Activated CD4-positive, alpha-beta memory T cell treated with anti-CD3 and anti-CD28 coated beads, Interleukin-2, amount 10 ng/mL, durations not matched to agents 7 days and 5 days (primary cell): ENCODE measurements at regions not wholly inside any gene's neighbourhood (a gene's known extent, or its start where the extent isn't known, plus 50 kb on each side); places are given as distances from the start of the nearest gene placed in this dataset.

Experiments
- CTCF ChIA-PET: fragments of 350-600 bp; sonication (Branson Sonifier 250); formaldehyde crosslinking; loops from one replicate; lab custom pipeline; 2021; ENCODE audit warnings: antibody characterized with exemption, inconsistent platforms; lab: Charles Lee
- POLR2A ChIA-PET: fragments of 350-600 bp; sonication (Branson Sonifier 250); formaldehyde crosslinking; loops from one replicate; lab custom pipeline; 2021; ENCODE audit warnings: antibody characterized with exemption; lab: Charles Lee
- DNase-seq: peaks from one replicate; pipeline ENCODE4 v3.0.0-alpha.2; 2020
- H3K27ac Mint-ChIP-seq: one replicate; pipeline ENCODE4 v1.8.0; 2021; ENCODE audit warnings: mild to moderate bottlenecking, mixed read lengths
- H3K27me3 Mint-ChIP-seq: one replicate; pipeline ENCODE4 v1.8.0; 2021; ENCODE audit warnings: mixed read lengths
- H3K36me3 Mint-ChIP-seq: one replicate; pipeline ENCODE4 v1.8.0; 2021; ENCODE audit warnings: low read depth, mixed read lengths
- H3K4me1 Mint-ChIP-seq: one replicate; pipeline ENCODE4 v1.8.0; 2021; ENCODE audit warnings: mixed read lengths
- H3K4me3 Mint-ChIP-seq: one replicate; pipeline ENCODE4 v1.8.0; 2021; ENCODE audit warnings: mild to moderate bottlenecking, mixed read lengths
- H3K9me3 Mint-ChIP-seq: one replicate; pipeline ENCODE4 v1.8.0; 2021; ENCODE audit warnings: mixed read lengths

GRCh38 chr2:105626966-105627340 is 117.8 kb upstream of the NCK2 start:
- Mint-ChIP-seq H3K36me3 (no peaks in the 10 kb centered on the region), H3K27me3 (peaks cover 31% of the 10 kb centered on the region), H3K27ac (no peak overlapping the region), H3K4me1 (no peaks in the 10 kb centered on the region), H3K4me3 (no peak overlapping the region), H3K9me3 (peaks cover 3% of the 10 kb centered on the region)
- DNase-seq: no peak
- ChIA-PET POLR2A (no interaction called here), CTCF (no interaction called here)

DNA sequence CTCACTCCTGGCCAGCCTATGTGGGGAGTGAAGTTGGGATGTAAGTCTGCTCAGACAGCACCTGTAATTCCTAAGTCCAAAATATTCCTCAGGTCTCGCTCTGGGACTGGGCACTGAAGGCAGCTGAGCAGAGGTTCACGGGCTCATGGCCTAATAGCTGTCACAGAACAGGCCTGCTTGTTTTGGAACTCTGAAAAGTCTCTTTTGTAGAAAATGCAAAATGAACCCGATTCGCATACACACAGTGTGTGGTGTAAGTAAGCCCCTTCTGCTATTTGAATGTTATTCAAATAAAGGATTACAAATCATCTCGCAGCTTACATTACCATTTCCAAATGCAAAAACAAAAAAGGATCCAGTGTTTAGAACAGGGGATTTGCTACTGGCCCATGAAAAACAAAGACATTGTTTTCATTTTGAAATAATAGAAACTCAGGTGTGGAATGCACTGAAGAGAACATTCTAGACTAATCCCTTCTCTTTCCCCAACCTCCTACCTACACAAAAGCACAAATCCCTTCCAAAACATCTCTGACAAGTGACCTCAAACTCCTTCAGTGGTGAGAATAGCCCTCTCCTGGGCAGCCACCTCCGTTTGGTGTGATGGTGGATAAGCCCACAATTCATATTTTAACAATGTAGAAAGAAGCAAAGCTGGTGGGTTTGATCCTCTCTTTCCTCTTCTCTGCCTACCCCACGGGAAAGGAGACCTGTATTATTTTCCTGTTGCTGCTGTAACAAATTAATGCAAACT is 118.3 kb upstream of the NCK2 start:
- ChIA-PET POLR2A (no interaction called here), CTCF (no interaction called here)
- no peak for DNase-seq
- Mint-ChIP-seq H3K4me3 (no peak overlapping the region), H3K36me3 (no peaks in the 10 kb centered on the region), H3K27me3 (peaks cover 33% of the 10 kb centered on the region), H3K27ac (no peak overlapping the region), H3K4me1 (no peaks in the 10 kb centered on the region), H3K9me3 (peaks cover 3% of the 10 kb centered on the region)

GRCh38 chr2:105625632-105626031 is 119.1 kb upstream of the NCK2 start:
- H3K4me3 Mint-ChIP-seq: no peak overlapping the region
- H3K4me1 Mint-ChIP-seq: no peaks in the 10 kb centered on the region
- ChIA-PET POLR2A (no interaction called here), CTCF (no interaction called here)
- H3K27me3 Mint-ChIP-seq: peaks cover 33% of the 10 kb centered on the region
- H3K36me3 Mint-ChIP-seq: no peaks in the 10 kb centered on the region
- H3K27ac Mint-ChIP-seq: no peak overlapping the region
- no peak for DNase-seq
- H3K9me3 Mint-ChIP-seq: peaks cover 3% of the 10 kb centered on the region

DNA sequence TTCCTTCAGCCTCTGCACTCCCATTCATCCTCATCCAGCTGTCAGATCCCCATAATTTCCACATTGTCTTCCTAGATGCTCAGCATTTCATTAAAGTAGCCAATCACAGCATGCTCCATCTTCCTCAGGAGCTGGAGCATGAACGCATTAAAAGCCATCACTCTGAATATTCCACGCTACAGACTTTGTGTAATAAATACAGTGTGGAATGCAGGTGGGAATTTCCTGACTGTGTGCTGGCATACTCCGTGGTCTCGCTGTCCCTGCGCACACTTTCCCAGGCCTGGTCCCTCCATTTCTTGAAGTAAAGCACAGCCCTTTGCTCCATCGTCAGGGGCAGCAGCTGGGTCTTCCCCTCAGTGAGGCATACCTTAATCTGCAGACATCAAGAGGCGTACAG is 123.7 kb upstream of the NCK2 start:
- ChIA-PET POLR2A (no interaction called here), CTCF (no interaction called here)
- H3K36me3 Mint-ChIP-seq: no peaks in the 10 kb centered on the region
- no peak for DNase-seq
- H3K4me1 Mint-ChIP-seq: peaks cover 12% of the 10 kb centered on the region
- no peak overlapping the region for H3K4me3 Mint-ChIP-seq
- no peak overlapping the region for H3K27ac Mint-ChIP-seq
- peaks cover 25% of the 10 kb centered on the region for H3K27me3 Mint-ChIP-seq
- H3K9me3 Mint-ChIP-seq: no peaks in the 10 kb centered on the region

DNA sequence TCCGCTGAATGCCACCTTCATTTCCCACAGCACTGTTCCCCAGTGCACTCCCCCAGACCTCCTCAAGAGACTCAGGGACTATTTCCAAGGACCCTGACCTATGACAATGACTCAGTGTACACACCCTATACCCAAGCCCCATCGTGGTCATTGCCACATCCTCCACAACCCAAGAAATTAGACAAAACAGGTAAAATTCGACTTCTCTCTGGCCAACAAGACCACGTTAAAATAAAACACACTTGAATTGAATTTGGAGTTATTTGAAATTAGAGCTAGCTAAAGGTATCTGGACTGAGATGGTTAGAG is 126.4 kb upstream of the NCK2 start:
- no peaks in the 10 kb centered on the region for H3K36me3 Mint-ChIP-seq
- H3K27me3 Mint-ChIP-seq: peaks cover 22% of the 10 kb centered on the region
- no peaks in the 10 kb centered on the region for H3K9me3 Mint-ChIP-seq
- ChIA-PET CTCF (no interaction called here), POLR2A (no interaction called here)
- no peak overlapping the region for H3K4me3 Mint-ChIP-seq
- no peak for DNase-seq
- peak overlapping the region; percentile 2 for H3K27ac Mint-ChIP-seq
- peaks cover 12% of the 10 kb centered on the region for H3K4me1 Mint-ChIP-seq

DNA sequence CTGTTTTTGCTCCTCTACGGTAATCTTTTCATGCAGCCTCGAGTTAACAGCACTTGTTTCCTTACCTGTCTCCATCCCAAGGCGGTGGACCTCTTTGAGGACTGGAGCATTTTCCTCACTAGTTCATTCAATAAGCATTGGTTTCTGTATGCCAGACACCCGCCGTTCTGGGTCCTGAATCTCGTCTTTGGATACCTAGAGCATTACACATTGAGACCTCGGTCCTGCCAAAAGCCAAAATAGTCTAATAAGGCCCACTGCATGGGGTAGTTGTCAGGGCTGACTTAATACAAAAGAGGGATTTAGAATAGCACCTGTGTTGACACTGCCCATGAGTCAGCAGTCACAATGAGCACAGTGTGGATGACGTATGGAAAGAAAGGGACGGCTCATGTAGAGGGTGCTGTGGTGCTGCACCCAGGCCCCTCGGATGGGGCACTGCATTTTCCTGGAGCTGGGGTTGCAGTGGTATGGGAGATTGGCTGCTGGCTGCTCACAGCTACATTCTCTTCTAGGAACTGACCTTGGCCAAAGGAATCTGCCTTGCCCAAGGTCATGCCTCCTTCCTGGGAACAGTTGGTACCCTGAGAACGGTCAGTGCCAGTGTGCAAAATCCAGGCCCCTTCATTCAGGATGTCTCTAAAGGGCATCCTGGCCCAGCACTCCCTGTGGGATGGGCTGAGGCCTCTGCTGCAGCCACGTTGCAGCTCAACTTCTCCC is 126.9 kb upstream of the NCK2 start:
- DNase-seq: no peak
- POLR2A ChIA-PET: no interaction called here

DNA sequence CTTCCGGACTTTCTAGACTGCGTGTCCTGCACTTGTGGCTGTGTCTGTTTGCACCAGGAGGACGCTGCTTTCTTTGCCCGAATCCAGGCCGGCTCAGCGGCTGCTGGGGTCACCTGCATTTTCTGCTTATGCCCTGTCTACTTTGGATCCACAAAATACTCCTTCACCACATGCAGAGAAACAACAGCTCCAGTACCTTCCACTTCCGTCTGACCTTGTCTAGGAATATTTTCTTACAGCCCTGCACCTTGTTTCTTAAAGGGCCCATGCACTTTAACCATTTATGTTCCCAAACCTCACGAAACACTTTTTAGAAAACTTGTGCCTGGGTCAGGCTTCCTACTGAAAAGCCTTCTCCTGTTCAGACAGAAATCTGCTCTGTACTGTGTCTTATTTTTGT is 129.4 kb upstream of the NCK2 start:
- H3K9me3 Mint-ChIP-seq: no peaks in the 10 kb centered on the region
- peaks cover 12% of the 10 kb centered on the region for H3K4me1 Mint-ChIP-seq
- H3K4me3 Mint-ChIP-seq: no peak overlapping the region
- ChIA-PET POLR2A (no interaction called here), CTCF (interaction anchor here (1.1 kb wide), 1 partner anchor 39 kb away, joined by 3 read pairs; no protein-coding TSS in a partner anchor)
- H3K27ac Mint-ChIP-seq: no peak overlapping the region
- no peak for DNase-seq
- H3K36me3 Mint-ChIP-seq: no peaks in the 10 kb centered on the region
- H3K27me3 Mint-ChIP-seq: peaks cover 7% of the 10 kb centered on the region

More for the DNA sequence above, 126.9 kb upstream of the NCK2 start:
- Mint-ChIP-seq H3K4me3 (no peak overlapping the region), H3K36me3 (no peaks in the 10 kb centered on the region), H3K27me3 (peaks cover 22% of the 10 kb centered on the region), H3K9me3 (no peaks in the 10 kb centered on the region), H3K4me1 (peaks cover 12% of the 10 kb centered on the region), H3K27ac (peak overlapping the region; percentile 2)
- CTCF ChIA-PET: no interaction called here

DNA sequence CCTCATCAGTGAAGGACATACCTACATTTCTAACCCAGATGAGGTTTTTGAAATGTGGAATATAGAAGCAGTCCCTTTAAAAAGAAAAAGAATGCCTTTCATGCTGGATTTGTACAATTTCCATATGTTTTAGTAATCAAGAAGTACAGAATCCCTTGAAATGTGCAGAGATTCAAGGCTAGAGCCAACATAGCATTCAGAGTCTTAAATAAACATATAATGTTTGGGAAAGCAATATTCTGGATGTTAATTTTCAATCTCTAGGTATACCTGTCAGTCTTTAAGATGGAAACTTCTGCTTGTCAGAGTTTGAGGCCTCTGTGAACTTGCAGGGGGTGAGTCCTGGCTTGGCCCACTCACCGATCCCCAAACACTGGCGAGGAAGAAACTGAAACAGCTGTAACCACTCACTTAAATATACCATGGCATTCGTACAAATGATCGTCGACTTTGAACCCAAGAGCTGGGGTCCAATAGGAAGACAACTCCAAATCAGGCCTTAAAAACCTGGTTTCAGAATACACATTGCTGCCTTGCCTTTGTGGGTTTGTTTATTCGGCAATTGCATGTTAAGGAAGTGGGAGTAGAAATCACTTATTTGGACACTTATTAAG is 132.8 kb upstream of the NCK2 start:
- H3K4me3 Mint-ChIP-seq: no peak overlapping the region
- ChIA-PET POLR2A (no interaction called here), CTCF (interaction anchor here (0.5 kb wide), 1 partner anchor 87 kb away, joined by 3 read pairs; no protein-coding TSS in a partner anchor)
- no peaks in the 10 kb centered on the region for H3K4me1 Mint-ChIP-seq
- H3K36me3 Mint-ChIP-seq: no peaks in the 10 kb centered on the region
- no peaks in the 10 kb centered on the region for H3K27me3 Mint-ChIP-seq
- DNase-seq: no peak
- no peaks in the 10 kb centered on the region for H3K9me3 Mint-ChIP-seq
- H3K27ac Mint-ChIP-seq: no peak overlapping the region

DNA sequence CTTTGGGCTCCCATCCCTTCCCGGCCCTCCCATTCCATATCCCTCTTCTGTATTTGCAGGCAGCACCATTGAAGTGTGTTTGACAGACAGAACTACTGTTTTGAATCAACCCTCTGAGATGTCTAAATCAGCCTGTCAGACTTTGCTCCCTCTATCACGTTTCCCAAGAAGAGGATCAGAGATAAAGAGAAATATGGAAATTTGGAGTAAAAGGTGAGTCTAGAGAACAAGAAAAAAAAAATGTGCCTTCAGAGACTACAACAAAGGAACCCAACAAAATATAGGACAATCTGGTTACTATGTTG is 133.4 kb upstream of the NCK2 start:
- Mint-ChIP-seq H3K27me3 (no peaks in the 10 kb centered on the region), H3K27ac (no peak overlapping the region)

DNA sequence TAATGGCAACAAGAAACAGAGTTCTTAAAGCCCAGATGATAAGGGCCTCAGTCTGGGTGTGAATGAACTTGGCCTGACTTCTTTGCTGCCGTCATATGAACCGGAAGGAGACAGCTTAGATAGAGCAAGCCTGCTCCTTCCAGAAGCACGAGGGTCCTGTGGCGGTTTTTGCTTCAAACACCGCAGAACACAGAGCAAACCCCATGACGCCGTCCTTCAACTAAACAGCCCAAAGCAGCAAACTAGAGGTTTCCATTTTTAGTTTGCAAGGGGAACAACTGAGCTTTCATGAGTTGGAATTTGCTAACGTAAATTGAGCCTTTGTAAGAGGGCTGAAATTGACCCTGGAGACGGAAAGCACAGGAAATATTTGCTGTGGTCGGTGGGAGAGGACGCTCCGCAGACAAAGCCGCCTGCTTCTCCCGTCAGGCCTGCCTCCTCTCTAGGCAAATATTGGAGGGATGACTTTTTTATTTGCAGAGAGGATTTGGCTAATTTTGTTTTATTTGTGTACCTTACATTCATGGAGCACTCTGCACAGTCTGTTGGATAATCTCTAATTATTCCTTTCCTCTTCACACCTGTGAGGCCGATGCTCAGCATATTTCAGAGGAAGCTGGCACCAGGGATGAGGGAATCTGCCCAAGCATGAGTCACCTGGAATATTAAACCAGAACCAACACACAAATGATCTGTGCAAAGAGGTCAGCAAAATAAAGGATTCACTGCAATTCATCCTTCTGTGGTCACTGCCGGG is 134.0 kb upstream of the NCK2 start:
- ChIA-PET POLR2A (no interaction called here), CTCF (interaction anchor here (0.6 kb wide), 1 partner anchor 431 kb away, joined by 3 read pairs; no protein-coding TSS in a partner anchor)
- no peak overlapping the region for H3K4me3 Mint-ChIP-seq
- H3K27ac Mint-ChIP-seq: no peak overlapping the region
- H3K9me3 Mint-ChIP-seq: no peaks in the 10 kb centered on the region
- DNase-seq: no peak
- no peaks in the 10 kb centered on the region for H3K36me3 Mint-ChIP-seq
- H3K4me1 Mint-ChIP-seq: no peaks in the 10 kb centered on the region
- no peaks in the 10 kb centered on the region for H3K27me3 Mint-ChIP-seq

More for the DNA sequence above, 133.4 kb upstream of the NCK2 start:
- H3K4me1 Mint-ChIP-seq: no peaks in the 10 kb centered on the region
- POLR2A ChIA-PET: no interaction called here
- CTCF ChIA-PET: no interaction called here
- no peak for DNase-seq
- H3K4me3 Mint-ChIP-seq: no peak overlapping the region
- H3K36me3 Mint-ChIP-seq: no peaks in the 10 kb centered on the region
- H3K9me3 Mint-ChIP-seq: no peaks in the 10 kb centered on the region

- Mint-ChIP-seq H3K36me3 (no peaks in the 10 kb centered on the region), H3K9me3 (no peaks in the 10 kb centered on the region), H3K4me3 (no peak overlapping the region), H3K4me1 (no peaks in the 10 kb centered on the region), H3K27ac (no peak overlapping the region), H3K27me3 (no peaks in the 10 kb centered on the region)
- CTCF ChIA-PET: interaction anchor here (0.6 kb wide), 1 partner anchor 432 kb away, joined by 3 read pairs; no protein-coding TSS in a partner anchor
- DNase-seq: no peak
- POLR2A ChIA-PET: no interaction called here
Measured at GRCh38 chr2:105609746-105610402, 134.8 kb upstream of the NCK2 start.

DNA sequence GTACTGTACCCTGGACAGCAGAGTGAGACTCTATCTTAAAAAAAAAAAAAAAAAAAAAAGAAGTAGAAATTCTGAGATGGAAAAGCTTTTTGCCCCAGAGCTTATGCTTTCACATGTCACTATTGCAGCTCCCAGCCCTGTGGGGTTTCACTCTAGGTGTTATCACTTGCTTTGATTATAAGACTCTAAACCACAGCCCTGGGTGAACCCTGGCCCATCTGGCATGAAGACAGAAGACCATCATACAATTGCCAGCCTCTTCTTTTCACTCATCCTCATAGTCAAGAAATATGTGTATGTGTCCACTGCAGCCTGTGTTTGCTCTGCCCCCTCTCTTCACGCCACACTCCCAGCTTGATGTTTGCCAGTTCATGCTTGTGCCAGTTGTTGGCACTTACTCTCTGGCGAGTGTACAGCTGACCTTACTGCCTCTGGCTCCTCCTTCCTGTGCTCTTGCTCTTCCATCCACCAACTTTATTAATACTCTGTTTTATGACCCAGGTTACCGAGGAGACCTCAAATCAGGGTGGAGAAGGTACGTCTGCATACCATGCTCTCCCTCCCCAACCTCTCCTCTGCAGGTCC is 136.7 kb upstream of the NCK2 start:
- no peaks in the 10 kb centered on the region for H3K9me3 Mint-ChIP-seq
- H3K36me3 Mint-ChIP-seq: no peaks in the 10 kb centered on the region
- ChIA-PET POLR2A (no interaction called here), CTCF (interaction anchor here (0.7 kb wide), 1 partner anchor 41 kb away, joined by 4 read pairs; no protein-coding TSS in a partner anchor)
- no peak for DNase-seq
- no peaks in the 10 kb centered on the region for H3K4me1 Mint-ChIP-seq
- no peak overlapping the region for H3K27ac Mint-ChIP-seq
- no peak overlapping the region for H3K4me3 Mint-ChIP-seq
- H3K27me3 Mint-ChIP-seq: no peaks in the 10 kb centered on the region
